ENCODE measurements at regions not wholly inside any gene's neighbourhood (a gene's known extent, or its start where the extent isn't known, plus 50 kb on each side); places are given as distances from the start of the nearest gene placed in this dataset.

- no peak for TF ChIP-seq POLR2A (IDR thresholded peaks at IDR 0.05)
- TF ChIP-seq CTCF (IDR thresholded peaks at IDR 0.05): no peak
Observed at GRCh38 chr4:12126474-12126873, 697.8 kb upstream of the HS3ST1 start.
